ENCODE measurements at regions not wholly inside any gene's neighbourhood (a gene's known extent, or its start where the extent isn't known, plus 50 kb on each side); places are given as distances from the start of the nearest gene placed in this dataset.

- Histone ChIP-seq H3K4me1 (no peaks in the 10 kb centered on the region), H3K27ac (no peak overlapping the region), H3K4me3 (no peak overlapping the region), H3K9me3 (no peaks in the 10 kb centered on the region), H3K36me3 (no peaks in the 10 kb centered on the region), H3K27me3 (no peaks in the 10 kb centered on the region)
- intact Hi-C loops (cut with DNase I) = no loop called here
- TF ChIP-seq CTCF (IDR thresholded peaks at IDR 0.05) (no peak), EP300 (IDR thresholded peaks at IDR 0.05) (no peak), POLR2A (IDR thresholded peaks at IDR 0.05) (no peak), POLR2AphosphoS5 (IDR thresholded peaks at IDR 0.05) (no peak)
- WGBS, 2 donors = 73 to 78% methylated on average over 4 of the region's 4 CpGs
- no peak for DNase-seq
Measured at GRCh38 chr13:86383151-86383550, 583.9 kb upstream of the SLITRK6 start.

- WGBS, 2 donors = 21 to 52% methylated on average over 2 of the region's 2 CpGs
- intact Hi-C loops (cut with DNase I) = no loop called here
Measured at GRCh38 chr13:86383561-86383960, 584.3 kb upstream of the SLITRK6 start.

GRCh38 chr13:86397635-86398034, 598.4 kb upstream of the SLITRK6 start:
- 87 to 96% methylated on average over 1 of the region's 1 CpG for WGBS, 2 donors
- no peak for DNase-seq
- Histone ChIP-seq H3K4me1 (no peaks in the 10 kb centered on the region), H3K27ac (no peak overlapping the region), H3K9me3 (no peaks in the 10 kb centered on the region), H3K4me3 (no peak overlapping the region), H3K27me3 (no peaks in the 10 kb centered on the region), H3K36me3 (no peaks in the 10 kb centered on the region)
- TF ChIP-seq POLR2A (IDR thresholded peaks at IDR 0.05) = no peak
- TF ChIP-seq EP300 (IDR thresholded peaks at IDR 0.05) = no peak
- no peak for TF ChIP-seq POLR2AphosphoS5 (IDR thresholded peaks at IDR 0.05)
- TF ChIP-seq CTCF (IDR thresholded peaks at IDR 0.05) = no peak
- intact Hi-C loops (cut with DNase I) = no loop called here

More at GRCh38 chr13:86383561-86383960, 584.3 kb upstream of the SLITRK6 start:
- H3K27ac ChIP-seq = no peak overlapping the region
- TF ChIP-seq EP300 (IDR thresholded peaks at IDR 0.05) (no peak), CTCF (IDR thresholded peaks at IDR 0.05) (no peak)
- H3K27me3 ChIP-seq = no peaks in the 10 kb centered on the region
- no peak overlapping the region for H3K4me3 ChIP-seq
- no peaks in the 10 kb centered on the region for H3K9me3 ChIP-seq
- H3K36me3 ChIP-seq = no peaks in the 10 kb centered on the region
- no peaks in the 10 kb centered on the region for H3K4me1 ChIP-seq
- no peak for DNase-seq

- no peaks in the 10 kb centered on the region for H3K4me1 ChIP-seq
- no peaks in the 10 kb centered on the region for H3K9me3 ChIP-seq
- no peak overlapping the region for H3K4me3 ChIP-seq
- no peak overlapping the region for H3K27ac ChIP-seq
- DNase-seq = no peak
- no peaks in the 10 kb centered on the region for H3K36me3 ChIP-seq
- H3K27me3 ChIP-seq = no peaks in the 10 kb centered on the region
- TF ChIP-seq POLR2A (IDR thresholded peaks at IDR 0.05) = no peak
- TF ChIP-seq EP300 (IDR thresholded peaks at IDR 0.05) = no peak
- no peak for TF ChIP-seq POLR2AphosphoS5 (IDR thresholded peaks at IDR 0.05)
- TF ChIP-seq CTCF (IDR thresholded peaks at IDR 0.05) = no peak
- intact Hi-C loops (cut with DNase I) = no loop called here
Measured at GRCh38 chr13:86399572-86399971, 600.4 kb upstream of the SLITRK6 start.

GRCh38 chr13:86402500-86402899, 603.3 kb upstream of the SLITRK6 start:
- H3K9me3 ChIP-seq = no peaks in the 10 kb centered on the region
- H3K36me3 ChIP-seq = no peaks in the 10 kb centered on the region
- intact Hi-C loops (cut with DNase I) = no loop called here
- WGBS, 2 donors = 36 to 59% methylated on average over 3 of the region's 3 CpGs
- no peak for DNase-seq
- H3K27me3 ChIP-seq = no peaks in the 10 kb centered on the region
- no peak overlapping the region for H3K27ac ChIP-seq
- H3K4me1 ChIP-seq = no peaks in the 10 kb centered on the region
- no peak overlapping the region for H3K4me3 ChIP-seq
- no peak for TF ChIP-seq POLR2AphosphoS5 (IDR thresholded peaks at IDR 0.05)
- no peak for TF ChIP-seq EP300 (IDR thresholded peaks at IDR 0.05)
- no peak for TF ChIP-seq POLR2A (IDR thresholded peaks at IDR 0.05)
- TF ChIP-seq CTCF (IDR thresholded peaks at IDR 0.05) = no peak

Measured in sigmoid colon (tissue), 6 donors.